Astrocyte of the spinal cord (primary cell): ENCODE measurements at regions not wholly inside any gene's neighbourhood (a gene's known extent, or its start where the extent isn't known, plus 50 kb on each side); places are given as distances from the start of the nearest gene placed in this dataset.

Source experiments
- DNase-seq: peaks from one replicate; pipeline ENCODE4 v3.0.0; 2011; ENCODE audit warnings: low read depth, low spot score
- H3K4me3 ChIP-seq: 2 replicates; pipeline ENCODE4 v1.5.1; 2011; ENCODE audit warnings: low read depth, mild to moderate bottlenecking, low read length, moderate library complexity
- in situ Hi-C: cut with HindIII; loops from 2 replicates; pipeline ENCODE4 v1.10.0; 2017; ENCODE audit warnings: low sequenced_read_pairs
- TF ChIP-seq, protein P1 (sequence below): IDR thresholded peaks from 2 replicates; pipeline ENCODE4 v1.5.1; 2012; ENCODE audit warnings: low read depth, mild to moderate bottlenecking, low read length, inconsistent platforms

DNA sequence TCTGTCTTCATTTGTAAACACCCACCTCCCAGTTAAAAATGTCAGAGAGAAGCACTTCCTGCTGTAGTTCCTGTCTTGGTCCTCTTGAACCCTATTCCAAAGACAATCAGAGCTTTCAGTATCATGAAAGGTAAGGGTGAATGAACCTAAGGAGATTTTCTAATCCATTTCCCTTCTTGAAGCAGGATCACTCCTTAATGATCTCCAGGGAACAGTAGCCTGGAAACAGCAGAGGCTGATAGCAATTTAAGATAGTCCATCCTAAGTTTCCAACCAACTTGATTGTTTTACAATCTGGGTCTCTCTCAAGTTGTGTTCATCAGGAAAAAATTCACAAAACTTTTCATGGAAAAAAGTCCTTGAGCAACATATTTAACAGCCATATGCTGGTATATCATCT lies 273.6 kb downstream of the NEBL start:
- in situ Hi-C loops: no loop called here
- TF ChIP-seq, protein P1, sequence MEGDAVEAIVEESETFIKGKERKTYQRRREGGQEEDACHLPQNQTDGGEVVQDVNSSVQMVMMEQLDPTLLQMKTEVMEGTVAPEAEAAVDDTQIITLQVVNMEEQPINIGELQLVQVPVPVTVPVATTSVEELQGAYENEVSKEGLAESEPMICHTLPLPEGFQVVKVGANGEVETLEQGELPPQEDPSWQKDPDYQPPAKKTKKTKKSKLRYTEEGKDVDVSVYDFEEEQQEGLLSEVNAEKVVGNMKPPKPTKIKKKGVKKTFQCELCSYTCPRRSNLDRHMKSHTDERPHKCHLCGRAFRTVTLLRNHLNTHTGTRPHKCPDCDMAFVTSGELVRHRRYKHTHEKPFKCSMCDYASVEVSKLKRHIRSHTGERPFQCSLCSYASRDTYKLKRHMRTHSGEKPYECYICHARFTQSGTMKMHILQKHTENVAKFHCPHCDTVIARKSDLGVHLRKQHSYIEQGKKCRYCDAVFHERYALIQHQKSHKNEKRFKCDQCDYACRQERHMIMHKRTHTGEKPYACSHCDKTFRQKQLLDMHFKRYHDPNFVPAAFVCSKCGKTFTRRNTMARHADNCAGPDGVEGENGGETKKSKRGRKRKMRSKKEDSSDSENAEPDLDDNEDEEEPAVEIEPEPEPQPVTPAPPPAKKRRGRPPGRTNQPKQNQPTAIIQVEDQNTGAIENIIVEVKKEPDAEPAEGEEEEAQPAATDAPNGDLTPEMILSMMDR: no peak

DNA sequence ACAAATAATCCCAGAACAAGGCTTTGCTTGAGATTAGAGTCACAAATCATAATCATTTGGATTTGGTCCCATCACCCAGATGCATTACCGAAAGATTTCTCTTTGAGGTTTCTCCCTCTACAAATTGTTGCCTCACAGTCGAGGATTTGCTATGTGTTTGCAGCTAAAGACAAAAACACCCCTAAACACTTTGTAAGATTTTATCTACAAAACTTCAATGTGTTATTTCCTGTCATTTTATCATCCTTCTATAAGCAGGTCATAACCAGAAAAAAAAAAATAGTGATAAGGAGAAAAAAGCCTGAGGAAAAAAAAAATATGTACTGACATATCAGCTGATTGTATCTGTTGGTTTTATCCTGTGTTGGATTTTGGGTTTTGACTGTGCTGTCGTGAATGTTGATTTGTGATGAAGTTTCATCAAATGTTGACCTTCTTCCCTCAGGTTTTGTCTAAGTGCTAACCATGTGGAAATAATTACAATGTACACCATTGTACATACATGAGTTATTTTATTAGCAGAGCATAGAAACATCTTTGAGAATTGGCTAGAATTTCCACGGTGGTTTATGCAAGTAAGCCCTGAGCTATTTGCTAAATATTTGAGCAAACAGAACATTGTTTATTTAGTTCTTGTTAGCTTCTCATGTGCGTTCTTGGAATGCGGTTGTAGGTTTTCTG lies 274.4 kb downstream of the NEBL start:
- DNase-seq: peak; percentile 73
- TF ChIP-seq, protein P1: no peak
- in situ Hi-C loops: no loop called here
- H3K4me3 ChIP-seq: no peak overlapping the region

More for the DNA sequence above, 273.6 kb downstream of the NEBL start:
- DNase-seq: no peak
- no peak overlapping the region for H3K4me3 ChIP-seq

DNA sequence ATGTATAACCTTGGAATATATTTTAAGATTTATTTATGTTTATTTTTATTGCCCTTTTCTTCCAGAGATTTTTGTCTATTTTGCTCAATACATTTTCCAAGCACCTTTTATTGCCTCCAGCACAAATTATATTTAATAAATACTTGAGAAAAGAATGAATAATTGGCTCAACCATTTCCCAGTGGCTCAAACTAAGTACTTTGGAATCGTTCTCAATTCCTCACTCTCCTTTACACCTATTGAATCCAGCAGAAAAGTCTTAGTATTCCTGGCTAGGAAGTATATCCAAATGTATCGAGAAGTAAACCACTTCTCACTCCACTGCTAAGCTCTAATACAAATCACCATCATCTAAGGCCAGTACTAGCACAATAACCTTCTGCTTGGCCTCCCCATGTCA lies 276.1 kb downstream of the NEBL start:
- in situ Hi-C loops: no loop called here
- H3K4me3 ChIP-seq: no peak overlapping the region
- no peak for DNase-seq
- TF ChIP-seq, protein P1: no peak

DNA sequence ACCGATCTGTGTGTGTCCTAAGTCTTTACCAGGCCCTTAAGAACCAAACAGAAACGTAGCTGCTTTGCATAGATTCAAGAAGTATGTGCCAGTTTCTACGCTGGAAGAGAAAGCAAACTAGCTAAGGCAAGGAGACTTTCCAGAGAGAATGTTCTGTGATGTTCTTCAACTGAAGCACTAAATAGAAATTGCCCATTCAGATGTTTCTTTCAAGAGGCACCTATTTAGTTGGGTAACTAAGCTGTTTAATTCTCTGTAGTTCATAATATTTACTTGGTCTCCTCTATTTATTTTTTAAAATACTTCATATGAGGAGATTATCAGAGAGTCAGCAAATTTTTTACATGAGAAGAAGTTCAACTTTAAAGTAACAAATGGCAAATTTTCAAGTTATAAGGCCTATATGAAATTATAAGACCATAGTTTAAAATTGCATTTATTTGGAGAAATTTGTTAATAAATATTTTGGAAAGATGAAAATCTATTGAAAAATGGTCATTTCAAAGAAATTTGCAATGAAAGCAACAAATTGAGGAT lies 279.0 kb downstream of the NEBL start:
- TF ChIP-seq, protein P1: no peak
- no peak for DNase-seq
- in situ Hi-C loops: no loop called here
- H3K4me3 ChIP-seq: no peak overlapping the region

DNA sequence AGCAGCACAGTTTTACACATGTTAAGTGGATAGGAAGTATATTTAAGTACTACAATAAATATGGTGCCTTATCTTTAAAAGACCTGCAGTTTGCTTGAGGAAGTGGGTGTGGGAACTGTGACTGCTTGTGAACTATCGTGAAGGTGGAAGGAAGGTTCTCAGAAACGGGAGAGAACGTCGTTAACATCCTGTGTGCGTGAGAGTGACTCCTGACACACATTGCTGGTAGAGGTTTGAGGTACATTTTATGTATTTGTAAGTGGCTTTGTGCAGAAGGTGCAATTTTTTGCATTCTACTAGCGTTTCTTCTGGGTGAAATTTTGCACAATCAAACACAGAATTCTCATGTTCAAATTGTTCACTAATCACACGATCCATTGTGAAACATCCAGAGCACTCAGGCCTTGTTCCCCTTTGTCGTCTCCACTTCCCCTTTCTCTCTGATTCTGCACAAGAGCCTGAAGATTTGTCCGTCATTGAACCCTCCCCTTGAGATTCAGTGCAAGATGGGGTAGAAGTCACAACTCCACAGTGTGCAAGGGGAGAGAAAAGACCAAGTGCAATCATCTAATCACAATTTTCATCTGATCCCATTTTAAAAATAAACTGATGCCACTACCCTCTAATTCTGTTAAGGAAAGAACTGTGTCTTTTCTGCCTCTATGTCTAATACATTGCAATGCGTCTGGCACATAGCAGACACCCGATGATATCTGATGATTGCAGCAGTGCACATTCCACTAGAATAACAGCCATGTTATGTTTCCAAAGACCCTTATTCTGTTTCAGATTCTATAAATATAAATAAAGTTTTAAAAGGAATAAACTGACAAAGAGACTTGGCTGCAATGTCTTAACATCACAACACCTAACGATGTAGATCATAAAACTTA lies 279.9 kb downstream of the NEBL start:
- in situ Hi-C loops: no loop called here

DNA sequence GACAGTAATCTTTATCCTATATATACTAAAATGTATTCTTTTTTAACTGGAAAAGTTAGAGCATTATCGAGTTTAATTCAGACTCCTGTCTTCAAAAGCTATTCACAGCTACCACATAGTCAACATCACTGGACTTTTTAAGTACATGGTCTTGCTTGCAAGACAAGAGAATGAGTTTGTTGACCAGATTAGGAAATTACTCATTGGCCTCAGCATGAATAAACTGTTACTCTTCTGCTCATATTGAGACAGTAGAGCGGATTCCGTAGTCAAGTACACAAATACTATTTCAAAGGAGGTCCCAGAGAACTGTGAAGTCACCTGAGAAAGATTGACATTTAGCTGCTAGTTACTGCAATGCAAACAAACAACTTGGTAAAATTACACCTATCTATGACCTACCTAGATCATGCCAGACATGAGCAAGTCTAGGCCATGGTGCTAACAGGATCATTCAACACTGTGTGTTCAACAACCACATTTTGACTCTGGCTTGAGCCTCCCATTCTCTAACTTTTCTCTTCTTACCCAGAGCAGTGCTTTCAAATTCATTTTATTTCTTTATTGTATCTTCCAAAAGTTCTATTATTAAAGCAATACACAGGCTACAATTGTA lies 280.9 kb downstream of the NEBL start:
- no peak overlapping the region for H3K4me3 ChIP-seq
- in situ Hi-C loops: no loop called here
- no peak for DNase-seq
- TF ChIP-seq, protein P1: no peak

More for the DNA sequence above, 279.9 kb downstream of the NEBL start:
- DNase-seq: no peak
- H3K4me3 ChIP-seq: no peak overlapping the region
- TF ChIP-seq, protein P1: no peak
